ENCODE measurements at regions not wholly inside any gene's neighbourhood (a gene's known extent, or its start where the extent isn't known, plus 50 kb on each side); places are given as distances from the start of the nearest gene placed in this dataset.

DNA sequence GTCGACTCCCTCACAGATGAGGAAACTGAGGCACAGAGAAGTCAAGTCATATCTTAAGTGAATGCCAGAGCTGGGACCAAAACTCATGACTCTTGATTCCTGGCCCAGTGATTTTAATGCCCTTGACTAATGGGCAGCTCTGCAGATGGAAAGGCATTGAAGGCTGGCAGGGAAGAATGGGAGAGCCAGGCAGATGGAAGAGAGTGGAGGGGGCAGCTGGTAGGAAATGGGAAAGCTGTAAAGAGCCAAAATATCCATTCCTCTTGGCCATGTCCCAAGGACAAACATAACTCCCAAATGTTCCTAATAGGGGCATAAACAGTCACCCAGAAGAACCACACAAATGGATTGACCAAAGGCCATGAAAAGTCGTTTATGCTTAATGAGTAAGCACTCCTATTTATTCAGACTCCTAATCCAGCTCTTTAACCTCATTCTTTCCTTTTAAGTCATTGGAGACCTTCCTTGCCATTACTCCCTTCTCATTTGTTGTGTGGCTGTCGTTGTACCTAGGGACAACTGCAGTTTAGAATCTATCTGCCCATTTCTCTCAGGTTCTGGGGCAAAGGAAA is 330.5 kb upstream of the ROPN1 start (continued):
- no peak for TF ChIP-seq ZNF670 (CRISPR knock-in tag; IDR thresholded peaks at IDR 0.05; ENCODE audit: borderline replicate concordance)

DNA sequence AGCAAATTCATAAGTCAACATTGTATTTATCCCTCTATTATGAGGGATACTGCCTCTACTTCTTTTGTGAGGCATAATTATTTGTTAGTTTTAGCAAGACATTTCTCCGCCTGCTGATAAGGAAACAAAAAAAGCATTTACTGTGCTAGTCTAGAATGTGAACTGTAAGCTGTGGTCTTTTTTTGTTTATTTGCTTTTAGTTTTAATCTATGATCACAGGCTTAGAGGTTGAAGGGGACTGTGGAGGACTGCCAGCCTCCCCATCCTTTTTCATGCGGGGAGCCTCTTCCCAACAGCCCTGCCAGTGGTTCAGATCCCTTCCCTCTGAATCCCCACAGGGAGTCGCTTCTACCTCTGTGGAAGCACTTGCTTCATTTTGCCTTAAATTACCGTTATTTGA is 331.0 kb upstream of the ROPN1 start:
- ATAC-seq = no peak
- no peaks in the 10 kb centered on the region for H4K20me1 ChIP-seq (ENCODE audit: insufficient read depth, low read length)
- H2AFZ ChIP-seq (ENCODE audit: low read length) = no peak overlapping the region
- no TSS peak for BruUV-seq (replicated peaks)
- no peaks in the 10 kb centered on the region for H3K79me2 ChIP-seq (ENCODE audit: insufficient read depth, low read length)
- no peak overlapping the region for H3K9ac ChIP-seq (ENCODE audit: insufficient read depth, low read depth, low read length)
- no peak overlapping the region for H3K4me2 ChIP-seq (ENCODE audit: low read depth, low read length)
- POLR2A ChIA-PET = no interaction called here
- in situ Hi-C loops (cut with HindIII; ENCODE audit: extremely low pct_ligation_motif_present, low pct_unique_long_range_greater_than_20kb) = no loop called here
- H3K9me3 ChIP-seq (ENCODE audit: low read length) = no peaks in the 10 kb centered on the region
- no peaks in the 10 kb centered on the region for H3K36me3 ChIP-seq (replicated peaks in 1 of 2; ENCODE audit: control insufficient read depth in 1 of 2, insufficient read depth in 2 of 2, low read length in 2 of 2)
- H3K4me1 ChIP-seq (ENCODE audit: insufficient read depth, low read length) = no peaks in the 10 kb centered on the region
- H3K27ac ChIP-seq (ENCODE audit: extremely low read length, insufficient read depth, low read length) = no peak overlapping the region
- no peak for FAIRE-seq
- H3K4me3 ChIP-seq (replicated peaks in 1 of 3; ENCODE audit: insufficient read depth in 1 of 3, low read depth in 2 of 3, low read length in 3 of 3) = no peak overlapping the region
- CTCF ChIA-PET (ENCODE audit: low intra/inter-chr PET ratio, low total read pairs) = no interaction called here
- no peak for DNase-seq (ENCODE audit: low spot score)
- TF ChIP-seq CEBPB (IDR thresholded peaks at IDR 0.05; ENCODE audit: borderline replicate concordance, low read depth, low read length) (no peak), WIZ (CRISPR knock-in tag; IDR thresholded peaks at IDR 0.05) (no peak), MIXL1 (CRISPR knock-in tag; IDR thresholded peaks at IDR 0.05) (no peak)
- intact Hi-C loops (cut with micrococcal nuclease; ENCODE audit: unreplicated experiment) = no loop called here
- peaks cover 1 to 13% of the 10 kb centered on the region in 2 experiments; a peak in 2 of 5 replicates for H3K27me3 ChIP-seq (ENCODE audit: control insufficient read depth in 1 of 2, insufficient read depth in 2 of 2, low read length in 2 of 2)
- 7% methylated on average over 4 of the region's 4 CpGs for WGBS (ENCODE audit: low lambda C conversion rate)

DNA sequence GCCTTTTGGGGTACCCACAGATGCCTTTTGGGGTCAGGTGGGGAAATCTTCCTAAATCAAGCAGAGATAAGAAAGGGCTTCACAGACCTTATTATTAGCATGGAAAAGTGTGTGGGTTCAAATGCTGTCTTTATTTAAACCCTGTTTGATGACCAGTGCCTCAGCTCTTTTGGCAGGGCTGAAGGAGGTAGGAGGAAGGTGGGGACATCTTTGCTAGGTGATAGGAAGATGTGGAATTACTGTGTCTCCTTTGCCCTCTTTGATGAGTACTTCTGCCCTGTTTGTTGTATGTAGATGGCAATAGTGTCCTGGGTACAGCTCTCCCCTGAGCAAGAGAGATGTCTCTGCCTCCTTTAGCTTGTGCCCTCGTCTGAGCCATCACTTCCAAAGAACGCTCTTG is 333.3 kb upstream of the ROPN1 start:
- CTCF ChIA-PET (ENCODE audit: low intra/inter-chr PET ratio, low total read pairs) = no interaction called here
- POLR2A ChIA-PET = no interaction called here
- ATAC-seq = no peak
- Histone ChIP-seq H3K4me3 (replicated peaks in 1 of 3; ENCODE audit: insufficient read depth in 1 of 3, low read depth in 2 of 3, low read length in 3 of 3) (no peak overlapping the region), H3K4me2 (ENCODE audit: low read depth, low read length) (no peak overlapping the region), H2AFZ (ENCODE audit: low read length) (no peak overlapping the region), H4K20me1 (ENCODE audit: insufficient read depth, low read length) (no peaks in the 10 kb centered on the region), H3K9me3 (ENCODE audit: low read length) (no peaks in the 10 kb centered on the region), H3K4me1 (ENCODE audit: insufficient read depth, low read length) (no peaks in the 10 kb centered on the region), H3K79me2 (ENCODE audit: insufficient read depth, low read length) (no peaks in the 10 kb centered on the region), H3K27ac (ENCODE audit: extremely low read length, insufficient read depth, low read length) (no peak overlapping the region), H3K27me3 (ENCODE audit: control insufficient read depth in 1 of 2, insufficient read depth in 2 of 2, low read length in 2 of 2) (peaks cover 1 to 16% of the 10 kb centered on the region in 2 experiments; a peak in 2 of 5 replicates), H3K36me3 (replicated peaks in 1 of 2; ENCODE audit: control insufficient read depth in 1 of 2, insufficient read depth in 2 of 2, low read length in 2 of 2) (no peaks in the 10 kb centered on the region), H3K9ac (ENCODE audit: insufficient read depth, low read depth, low read length) (no peak overlapping the region)
- intact Hi-C loops (cut with micrococcal nuclease; ENCODE audit: unreplicated experiment) = no loop called here
- BruUV-seq (replicated peaks) = no TSS peak
- no peak for FAIRE-seq
- DNase-seq (ENCODE audit: low spot score) = no peak
- TF ChIP-seq, protein P1, sequence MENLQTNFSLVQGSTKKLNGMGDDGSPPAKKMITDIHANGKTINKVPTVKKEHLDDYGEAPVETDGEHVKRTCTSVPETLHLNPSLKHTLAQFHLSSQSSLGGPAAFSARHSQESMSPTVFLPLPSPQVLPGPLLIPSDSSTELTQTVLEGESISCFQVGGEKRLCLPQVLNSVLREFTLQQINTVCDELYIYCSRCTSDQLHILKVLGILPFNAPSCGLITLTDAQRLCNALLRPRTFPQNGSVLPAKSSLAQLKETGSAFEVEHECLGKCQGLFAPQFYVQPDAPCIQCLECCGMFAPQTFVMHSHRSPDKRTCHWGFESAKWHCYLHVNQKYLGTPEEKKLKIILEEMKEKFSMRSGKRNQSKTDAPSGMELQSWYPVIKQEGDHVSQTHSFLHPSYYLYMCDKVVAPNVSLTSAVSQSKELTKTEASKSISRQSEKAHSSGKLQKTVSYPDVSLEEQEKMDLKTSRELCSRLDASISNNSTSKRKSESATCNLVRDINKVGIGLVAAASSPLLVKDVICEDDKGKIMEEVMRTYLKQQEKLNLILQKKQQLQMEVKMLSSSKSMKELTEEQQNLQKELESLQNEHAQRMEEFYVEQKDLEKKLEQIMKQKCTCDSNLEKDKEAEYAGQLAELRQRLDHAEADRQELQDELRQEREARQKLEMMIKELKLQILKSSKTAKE (CRISPR knock-in tag; IDR thresholded peaks at IDR 0.05; ENCODE audit: borderline replicate concordance) = no peak
- TF ChIP-seq NR2F2 (IDR thresholded peaks at IDR 0.05; ENCODE audit: borderline replicate concordance, low read depth) = no peak
- no peak for TF ChIP-seq MATR3 (CRISPR knock-in tag; IDR thresholded peaks at IDR 0.05)
- TF ChIP-seq EP300 (IDR thresholded peaks at IDR 0.05; ENCODE audit: low read depth in 2 of 2, low read length in 2 of 2) = no peak
- TF ChIP-seq EP300 (CRISPR knock-in tag; IDR thresholded peaks at IDR 0.05; ENCODE audit: borderline replicate concordance) = no peak
- no peak for TF ChIP-seq ZNF747 (CRISPR knock-in tag; IDR thresholded peaks at IDR 0.05; ENCODE audit: borderline replicate concordance)
- no peak for TF ChIP-seq ZNF598 (CRISPR knock-in tag; IDR thresholded peaks at IDR 0.05; ENCODE audit: borderline replicate concordance)
- TF ChIP-seq, protein P2, sequence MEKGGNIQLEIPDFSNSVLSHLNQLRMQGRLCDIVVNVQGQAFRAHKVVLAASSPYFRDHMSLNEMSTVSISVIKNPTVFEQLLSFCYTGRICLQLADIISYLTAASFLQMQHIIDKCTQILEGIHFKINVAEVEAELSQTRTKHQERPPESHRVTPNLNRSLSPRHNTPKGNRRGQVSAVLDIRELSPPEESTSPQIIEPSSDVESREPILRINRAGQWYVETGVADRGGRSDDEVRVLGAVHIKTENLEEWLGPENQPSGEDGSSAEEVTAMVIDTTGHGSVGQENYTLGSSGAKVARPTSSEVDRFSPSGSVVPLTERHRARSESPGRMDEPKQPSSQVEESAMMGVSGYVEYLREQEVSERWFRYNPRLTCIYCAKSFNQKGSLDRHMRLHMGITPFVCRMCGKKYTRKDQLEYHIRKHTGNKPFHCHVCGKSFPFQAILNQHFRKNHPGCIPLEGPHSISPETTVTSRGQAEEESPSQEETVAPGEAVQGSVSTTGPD (CRISPR knock-in tag; IDR thresholded peaks at IDR 0.05) = no peak
- WGBS (ENCODE audit: low lambda C conversion rate) = 0% methylated on average over 2 of the region's 2 CpGs
- in situ Hi-C loops (cut with HindIII; ENCODE audit: extremely low pct_ligation_motif_present, low pct_unique_long_range_greater_than_20kb) = no loop called here

Measured in HepG2 (cell line).